Neural progenitor cell (in vitro differentiated cells): ENCODE measurements at regions not wholly inside any gene's neighbourhood (a gene's known extent, or its start where the extent isn't known, plus 50 kb on each side); places are given as distances from the start of the nearest gene placed in this dataset.
A peak's percentile ranks its signal among the peaks of the same experiment; 100 is the strongest.

ENCODE experiments used
- DNase-seq: peaks from one replicate; pipeline ENCODE4 v3.0.0-alpha.2; 2016; ENCODE audit warnings: low spot score
- H2AFZ ChIP-seq: fragments of 200-600 bp; sonication (generic); replicated peaks from 2 replicates; pipeline ENCODE4 v1.6.1; 2016; ENCODE audit warnings: antibody characterized with exemption
- H3F3A ChIP-seq: fragments of 200-600 bp; sonication (generic); 2 replicates; pipeline ENCODE4 v1.6.1; 2016; ENCODE audit warnings: antibody characterized with exemption, low read depth
- H3K27ac ChIP-seq: fragments of 200-600 bp; sonication (generic); 2 replicates; pipeline ENCODE4 v1.5.1; 2016; ENCODE audit warnings: mild to moderate bottlenecking
- H3K27me3 ChIP-seq: fragments of 200-600 bp; sonication (generic); 2 replicates; pipeline ENCODE4 v1.6.1; 2016; ENCODE audit warnings: mild to moderate bottlenecking, moderate library complexity
- H3K36me3 ChIP-seq: fragments of 200-600 bp; sonication (generic); 2 replicates; pipeline ENCODE4 v1.5.1; 2016
- H3K4me1 ChIP-seq: fragments of 200-600 bp; sonication (generic); 2 replicates; pipeline ENCODE4 v1.6.1; 2016; ENCODE audit warnings: mixed run types
- H3K4me2 ChIP-seq: fragments of 200-600 bp; sonication (generic); 2 replicates; pipeline ENCODE4 v1.6.1; 2016
- H3K4me3 ChIP-seq: fragments of 200-600 bp; sonication (generic); 2 replicates; pipeline ENCODE4 v1.5.1; 2016
- H3K79me2 ChIP-seq: fragments of 200-600 bp; sonication (generic); 2 replicates; pipeline ENCODE4 v1.6.1; 2016; ENCODE audit warnings: low read depth
- H3K9ac ChIP-seq: fragments of 200-600 bp; sonication (generic); 2 replicates; pipeline ENCODE4 v1.6.1; 2016
- H3K9me3 ChIP-seq: fragments of 200-600 bp; sonication (generic); 2 replicates; pipeline ENCODE4 v1.5.1; 2016; ENCODE audit warnings: low read depth
- H4K20me1 ChIP-seq: fragments of 200-600 bp; sonication (generic); 2 replicates; pipeline ENCODE4 v1.6.1; 2016; ENCODE audit warnings: low read depth
- H3K27ac Mint-ChIP-seq: 3 replicates; pipeline ENCODE4 v1.8.0; 2021; ENCODE audit warnings: mixed read lengths
- H3K27me3 Mint-ChIP-seq: 2 replicates; pipeline ENCODE4 v1.8.0; 2022; ENCODE audit warnings: low read depth, mild to moderate bottlenecking, inconsistent platforms, moderate library complexity, mixed read lengths; ENCODE audit not compliant: insufficient read depth
- H3K36me3 Mint-ChIP-seq: 3 replicates; pipeline ENCODE4 v1.8.0; 2021; ENCODE audit warnings: mixed read lengths
- H3K4me1 Mint-ChIP-seq: 3 replicates; pipeline ENCODE4 v1.8.0; 2021; ENCODE audit warnings: mixed read lengths
- H3K4me3 Mint-ChIP-seq: 3 replicates; pipeline ENCODE4 v1.8.0; 2021; ENCODE audit warnings: mild to moderate bottlenecking, moderate library complexity, mixed read lengths
- H3K9me3 Mint-ChIP-seq: 3 replicates; pipeline ENCODE4 v1.8.0; 2020; ENCODE audit warnings: mixed read lengths
- EZH2 ChIP-seq: fragments of 200-600 bp; sonication (generic); IDR thresholded peaks from 2 replicates; pipeline ENCODE4 v1.6.1; 2017; ENCODE audit warnings: antibody characterized with exemption, mild to moderate bottlenecking, moderate library complexity
- EZH2phosphoT487 ChIP-seq: fragments of 200-600 bp; sonication (generic); IDR thresholded peaks from 2 replicates; pipeline ENCODE4 v1.6.1; 2017; ENCODE audit warnings: antibody characterized with exemption
- TF ChIP-seq, protein P1 (sequence below): fragments of 200-600 bp; sonication (generic); IDR thresholded peaks from 2 replicates; pipeline ENCODE4 v1.5.1; 2017; ENCODE audit warnings: antibody characterized with exemption, mild to moderate bottlenecking

DNA sequence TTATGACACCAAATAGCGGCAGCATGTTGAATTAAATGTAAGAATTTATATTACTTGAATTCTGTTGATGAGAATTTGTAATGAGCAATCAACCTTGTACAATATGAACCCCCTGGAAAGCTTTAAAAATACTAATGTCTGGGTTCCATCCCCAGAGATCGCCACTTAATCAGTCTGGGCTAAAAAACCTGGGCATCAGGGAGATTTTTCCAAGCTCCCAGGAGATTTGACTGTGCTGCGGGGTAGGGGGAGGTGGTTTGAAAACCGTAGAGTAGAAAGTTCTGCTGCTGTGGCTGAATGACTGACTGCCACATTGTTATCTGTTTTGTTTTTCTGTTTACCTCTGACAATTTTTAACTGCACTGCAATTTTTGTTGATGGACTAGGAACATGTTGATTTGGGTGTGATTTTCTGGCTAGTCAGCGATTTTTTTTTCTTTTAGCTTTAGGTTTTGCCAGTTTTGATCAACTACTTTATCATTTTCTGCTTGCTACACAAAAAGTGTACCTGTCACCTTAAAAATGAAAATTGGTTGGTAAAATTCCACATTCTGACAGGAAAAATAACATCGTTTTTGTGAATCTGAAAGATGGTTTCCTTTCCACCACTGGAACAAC lies 79.3 kb downstream of the PCTP start:
- Mint-ChIP-seq H3K27me3 (peaks cover 3% of the 10 kb centered on the region), H3K9me3 (no peaks in the 10 kb centered on the region), H3K4me1 (peaks cover 18% of the 10 kb centered on the region), H3K4me3 (no peak overlapping the region), H3K27ac (no peak overlapping the region), H3K36me3 (no peaks in the 10 kb centered on the region)
- no peak overlapping the region for H3K9ac ChIP-seq
- no peaks in the 10 kb centered on the region for H3K36me3 ChIP-seq
- peaks cover 9% of the 10 kb centered on the region for H3F3A ChIP-seq
- no peak overlapping the region for H3K27ac ChIP-seq
- peaks cover 22% of the 10 kb centered on the region for H3K4me1 ChIP-seq
- TF ChIP-seq, protein P1, sequence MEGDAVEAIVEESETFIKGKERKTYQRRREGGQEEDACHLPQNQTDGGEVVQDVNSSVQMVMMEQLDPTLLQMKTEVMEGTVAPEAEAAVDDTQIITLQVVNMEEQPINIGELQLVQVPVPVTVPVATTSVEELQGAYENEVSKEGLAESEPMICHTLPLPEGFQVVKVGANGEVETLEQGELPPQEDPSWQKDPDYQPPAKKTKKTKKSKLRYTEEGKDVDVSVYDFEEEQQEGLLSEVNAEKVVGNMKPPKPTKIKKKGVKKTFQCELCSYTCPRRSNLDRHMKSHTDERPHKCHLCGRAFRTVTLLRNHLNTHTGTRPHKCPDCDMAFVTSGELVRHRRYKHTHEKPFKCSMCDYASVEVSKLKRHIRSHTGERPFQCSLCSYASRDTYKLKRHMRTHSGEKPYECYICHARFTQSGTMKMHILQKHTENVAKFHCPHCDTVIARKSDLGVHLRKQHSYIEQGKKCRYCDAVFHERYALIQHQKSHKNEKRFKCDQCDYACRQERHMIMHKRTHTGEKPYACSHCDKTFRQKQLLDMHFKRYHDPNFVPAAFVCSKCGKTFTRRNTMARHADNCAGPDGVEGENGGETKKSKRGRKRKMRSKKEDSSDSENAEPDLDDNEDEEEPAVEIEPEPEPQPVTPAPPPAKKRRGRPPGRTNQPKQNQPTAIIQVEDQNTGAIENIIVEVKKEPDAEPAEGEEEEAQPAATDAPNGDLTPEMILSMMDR: no peak
- TF ChIP-seq EZH2 (no peak), EZH2phosphoT487 (no peak)
- no peak overlapping the region for H3K4me3 ChIP-seq
- peak overlapping the region; percentile 31 for H3K4me2 ChIP-seq
- no peaks in the 10 kb centered on the region for H3K27me3 ChIP-seq
- no peaks in the 10 kb centered on the region for H3K79me2 ChIP-seq
- DNase-seq: no peak
- H3K9me3 ChIP-seq: no peaks in the 10 kb centered on the region
- no peak overlapping the region for H2AFZ ChIP-seq
- H4K20me1 ChIP-seq: no peaks in the 10 kb centered on the region

GRCh38 chr17:55830699-55831471 lies 80.0 kb downstream of the PCTP start:
- Mint-ChIP-seq H3K36me3 (no peaks in the 10 kb centered on the region), H3K4me3 (no peak overlapping the region), H3K9me3 (no peaks in the 10 kb centered on the region), H3K27me3 (peaks cover 3% of the 10 kb centered on the region), H3K4me1 (peaks cover 18% of the 10 kb centered on the region), H3K27ac (peak overlapping the region; percentile 31)
- Histone ChIP-seq H3K4me2 (peak overlapping the region; percentile 31), H3K36me3 (no peaks in the 10 kb centered on the region), H3K9ac (no peak overlapping the region), H2AFZ (no peak overlapping the region), H3F3A (peaks cover 9% of the 10 kb centered on the region), H3K9me3 (no peaks in the 10 kb centered on the region), H4K20me1 (no peaks in the 10 kb centered on the region), H3K27me3 (no peaks in the 10 kb centered on the region), H3K27ac (no peak overlapping the region), H3K4me1 (peaks cover 22% of the 10 kb centered on the region), H3K4me3 (no peak overlapping the region), H3K79me2 (no peaks in the 10 kb centered on the region)
- TF ChIP-seq EZH2: no peak
- DNase-seq: no peak

- H3K4me3 Mint-ChIP-seq: no peak overlapping the region
- Histone ChIP-seq H3K4me3 (no peak overlapping the region), H3K36me3 (no peaks in the 10 kb centered on the region), H3K4me2 (no peak overlapping the region), H3K4me1 (peaks cover 14% of the 10 kb centered on the region), H3F3A (no peaks in the 10 kb centered on the region), H3K9ac (no peak overlapping the region), H3K27ac (no peak overlapping the region), H3K27me3 (no peaks in the 10 kb centered on the region), H3K79me2 (no peaks in the 10 kb centered on the region), H2AFZ (no peak overlapping the region), H3K9me3 (no peaks in the 10 kb centered on the region), H4K20me1 (no peaks in the 10 kb centered on the region)
- no peak overlapping the region for H3K27ac Mint-ChIP-seq
- no peak for DNase-seq
- H3K27me3 Mint-ChIP-seq: peaks cover 3% of the 10 kb centered on the region
- peaks cover 16% of the 10 kb centered on the region for H3K4me1 Mint-ChIP-seq
- peaks cover 2% of the 10 kb centered on the region for H3K9me3 Mint-ChIP-seq
- no peak for TF ChIP-seq EZH2
- TF ChIP-seq, protein P1: no peak
- no peak for TF ChIP-seq EZH2phosphoT487
- no peaks in the 10 kb centered on the region for H3K36me3 Mint-ChIP-seq
These were observed 82.5 kb downstream of the PCTP start for GRCh38 chr17:55833306-55833705.
